GM12878 (cell line): ENCODE measurements at regions not wholly inside any gene's neighbourhood (a gene's known extent, or its start where the extent isn't known, plus 50 kb on each side); places are given as distances from the start of the nearest gene placed in this dataset.

Experiments
- ATAC-seq: fragments of 200-7000 bp; cut with Tn5 transposase; 3 replicates; pipeline ENCODE4 v1.9.1; 2020; ENCODE audit warnings: mild to moderate bottlenecking, moderate library complexity
- BruUV-seq: library from RNA; stranded (reverse); fragments of 400-500 nt; replicated peaks from 2 replicates; lab custom pipeline; 2021; lab: Mats Ljungman, UMichigan
- CTCF ChIA-PET: fragments of 300-600 bp; sonication (Branson Sonifier 250); formaldehyde crosslinking; extraction: SDS; loops from one replicate; lab custom pipeline; 2021; ENCODE audit warnings: inconsistent platforms; lab: Yijun Ruan, JAX
- POLR2A ChIA-PET: fragments of 350-600 bp; formaldehyde crosslinking; extraction: SDS; loops from one replicate; lab custom pipeline; 2021; ENCODE audit warnings: inconsistent platforms; lab: Charles Lee
- RAD21 ChIA-PET: fragments of 300-600 bp; sonication (Branson Sonifier 250); formaldehyde crosslinking; loops from one replicate; lab custom pipeline; 2023; ENCODE audit warnings: antibody characterized with exemption; ENCODE audit not compliant: unreplicated experiment; lab: Charles Lee
- SMC1A ChIA-PET: fragments of 300-600 bp; sonication (Branson Sonifier 250); formaldehyde crosslinking; loops from one replicate; lab custom pipeline; 2023; ENCODE audit not compliant: unreplicated experiment, uncharacterized antibody; lab: Charles Lee
- DNase-seq: peaks from one replicate; pipeline ENCODE4 v3.0.0-alpha.2; 2011; ENCODE audit warnings: low read depth, low spot score
- FAIRE-seq: peaks from 3 replicates; lab custom pipeline; 2011; peaks lifted over from hg19 to GRCh38; lab: Jason Lieb, UNC
- H2AFZ ChIP-seq: 2 replicates; pipeline ENCODE4 v1.6.0; 2011; ENCODE audit warnings: low read depth, low read length, control low read depth; ENCODE audit not compliant: control insufficient read depth
- H3K27ac ChIP-seq: 2 replicates; pipeline ENCODE4 v1.5.1; 2011; ENCODE audit warnings: control low read depth; ENCODE audit not compliant: control insufficient read depth, insufficient read depth
- H3K27me3 ChIP-seq, 2 experiments: replicated peaks in 1 of 2; 2 replicates each; pipeline versions ENCODE4 v1.6.0 to v1.6.1; 2011; ENCODE audit warnings: low read length in 1 of 2; ENCODE audit not compliant: control insufficient read depth in 2 of 2, insufficient read depth in 2 of 2
- H3K36me3 ChIP-seq, 2 experiments: 2 replicates each; pipeline ENCODE4 v1.5.1; 2011; ENCODE audit warnings: low read length in 1 of 2; ENCODE audit not compliant: control insufficient read depth in 2 of 2, insufficient read depth in 2 of 2
- H3K4me1 ChIP-seq: 2 replicates; pipeline ENCODE4 v1.6.1; 2011; ENCODE audit warnings: mild to moderate bottlenecking, low read length, moderate library complexity, mixed read lengths; ENCODE audit not compliant: control insufficient read depth, insufficient read depth
- H3K4me2 ChIP-seq: 2 replicates; pipeline ENCODE4 v1.6.0; 2011; ENCODE audit warnings: control low read depth; ENCODE audit not compliant: control insufficient read depth, insufficient read depth
- H3K4me3 ChIP-seq: fragments of 200-600 bp; sonication (generic); 2 replicates; pipeline ENCODE4 v1.5.1; 2016
- H3K79me2 ChIP-seq: 2 replicates; pipeline ENCODE4 v1.6.0; 2011; ENCODE audit warnings: low read length; ENCODE audit not compliant: control insufficient read depth, insufficient read depth
- H3K9ac ChIP-seq: 2 replicates; pipeline ENCODE4 v1.8.0; 2011; ENCODE audit warnings: low read length, control low read depth, mixed read lengths; ENCODE audit not compliant: control insufficient read depth, insufficient read depth
- H3K9me3 ChIP-seq: replicated peaks from 3 replicates; pipeline ENCODE4 v1.5.1; 2011; ENCODE audit warnings: mild to moderate bottlenecking, low read length; ENCODE audit not compliant: control insufficient read depth, insufficient read depth
- H4K20me1 ChIP-seq: 2 replicates; pipeline ENCODE4 v1.6.0; 2011; ENCODE audit not compliant: control insufficient read depth, insufficient read depth
- ATF7 ChIP-seq: fragments of 450-650 bp; IDR thresholded peaks from 2 replicates; pipeline ENCODE4 v1.6.1; 2016; ENCODE audit warnings: low read depth, mild to moderate bottlenecking
- BCL11A ChIP-seq: IDR thresholded peaks from 2 replicates; pipeline ENCODE4 v1.6.1; 2011; ENCODE audit warnings: low read depth, low read length
- CBFB ChIP-seq: IDR thresholded peaks from 2 replicates; pipeline ENCODE4 v1.6.1; 2016; ENCODE audit warnings: antibody characterized with exemption, low read depth
- EGR1 ChIP-seq, 2 experiments: IDR thresholded peaks; 1 replicate in 1 of 2; 2 replicates in 1 of 2; pipeline ENCODE4 v1.6.1; 2011 to 2012; ENCODE audit warnings: low read depth in 2 of 2, low read length in 2 of 2, borderline replicate concordance in 1 of 2, mild to moderate bottlenecking in 1 of 2, moderate library complexity in 1 of 2
- FOS ChIP-seq: IDR thresholded peaks from 3 replicates; pipeline ENCODE4 v1.6.1; 2011; ENCODE audit warnings: borderline replicate concordance; ENCODE audit not compliant: insufficient read length; ENCODE audit errors: extremely low read depth
- IRF3 ChIP-seq: fragments of 450-650 bp; IDR thresholded peaks from 2 replicates; pipeline ENCODE4 v1.6.1; 2014; ENCODE audit warnings: mild to moderate bottlenecking
- MYB ChIP-seq: fragments of 150-350 bp; IDR thresholded peaks from 2 replicates; pipeline ENCODE4 v1.6.1; 2014; ENCODE audit warnings: mild to moderate bottlenecking, low read depth, low read length, borderline replicate concordance
- RCOR1 ChIP-seq: conservative IDR thresholded peaks from 2 replicates; pipeline ENCODE4 v1.6.1; 2012; ENCODE audit warnings: low read depth, low read length, improper control_type of control experiment
- RFX5 ChIP-seq: IDR thresholded peaks from 2 replicates; pipeline ENCODE4 v1.6.1; 2011; ENCODE audit warnings: low read depth, low read length, improper control_type of control experiment
- SREBF1 ChIP-seq: IDR thresholded peaks from 2 replicates; pipeline ENCODE4 v1.6.1; 2012; ENCODE audit warnings: mild to moderate bottlenecking, low read length
- TCF12 ChIP-seq: IDR thresholded peaks from 2 replicates; pipeline ENCODE4 v1.6.1; 2011; ENCODE audit warnings: low read depth, mild to moderate bottlenecking, low read length
- TCF7 ChIP-seq: IDR thresholded peaks from 2 replicates; pipeline ENCODE4 v1.6.1; 2014; ENCODE audit warnings: antibody characterized with exemption, borderline replicate concordance
- ZNF24 ChIP-seq: fragments of 450-650 bp; IDR thresholded peaks from 2 replicates; pipeline ENCODE4 v1.6.1; 2017; ENCODE audit warnings: antibody characterized with exemption, mild to moderate bottlenecking
- WGBS: methylation state at CpG from one replicate; pipeline ENCODE4 v1.1.6; 2016; ENCODE audit warnings: low lambda C conversion rate; ENCODE audit not compliant: insufficient replicate concordance, insufficient coverage; ENCODE audit errors: missing lambda C conversion rate; 5-methylcytosine and 5-hydroxymethylcytosine counted together
- in situ Hi-C: fragments of 300-500 bp; cut with MboI; formaldehyde crosslinking; loops from 9 replicates; pipeline ENCODE4 v1.14.3; 2018; ENCODE audit warnings: mixed read lengths
- intact Hi-C: fragments of 100-400 bp; cut with micrococcal nuclease; formaldehyde crosslinking; loops from one replicate; pipeline ENCODE4 v1.14.2; 2022; ENCODE audit not compliant: unreplicated experiment

- WGBS: 46% methylated on average over 24 of the region's 24 CpGs
Observed at GRCh38 chr7:156389116-156389692, 251.4 kb upstream of the RNF32 start.

More at GRCh38 chr7:156389116-156389692, 251.4 kb upstream of the RNF32 start:
- H3K4me3 ChIP-seq: no peak overlapping the region
- no peak for TF ChIP-seq FOS
- TF ChIP-seq BCL11A: no peak
- TF ChIP-seq TCF12: no peak
- TF ChIP-seq EGR1 (IDR thresholded peaks at IDR 0.05; ENCODE audit: borderline replicate concordance in 1 of 2, low read depth in 2 of 2, low read length in 2 of 2): no peak
- no peak for TF ChIP-seq TCF7
- TF ChIP-seq MYB: no peak
- no peak for TF ChIP-seq RFX5
- TF ChIP-seq RCOR1: no peak
- no peak for TF ChIP-seq CBFB
- TF ChIP-seq IRF3: no peak
- no peak for TF ChIP-seq SREBF1
- TF ChIP-seq ATF7: no peak
- no peak for TF ChIP-seq ZNF24
- intact Hi-C loops: no loop called here
- FAIRE-seq: no peak
- no peaks in the 10 kb centered on the region; a peak in 1 of 4 replicates for H3K27me3 ChIP-seq
- no peaks in the 10 kb centered on the region for H3K36me3 ChIP-seq
- H4K20me1 ChIP-seq: no peaks in the 10 kb centered on the region
- H3K4me2 ChIP-seq: no peak overlapping the region
- in situ Hi-C loops: no loop called here
- H3K4me1 ChIP-seq: no peaks in the 10 kb centered on the region
- ChIA-PET RAD21 (no interaction called here), SMC1A (no interaction called here), CTCF (interaction anchor here (0.7 kb wide), 1 partner anchor 127 kb away, joined by 3 read pairs; no protein-coding TSS in a partner anchor), POLR2A (no interaction called here)
- DNase-seq: no peak
- H3K9me3 ChIP-seq: no peaks in the 10 kb centered on the region
- BruUV-seq: no TSS peak
- H2AFZ ChIP-seq: no peak overlapping the region
- no peak for ATAC-seq
- H3K27ac ChIP-seq: no peak overlapping the region
- no peaks in the 10 kb centered on the region for H3K79me2 ChIP-seq
- H3K9ac ChIP-seq: no peak overlapping the region
